ENCODE measurements at regions not wholly inside any gene's neighbourhood (a gene's known extent, or its start where the extent isn't known, plus 50 kb on each side); places are given as distances from the start of the nearest gene placed in this dataset.

DNA sequence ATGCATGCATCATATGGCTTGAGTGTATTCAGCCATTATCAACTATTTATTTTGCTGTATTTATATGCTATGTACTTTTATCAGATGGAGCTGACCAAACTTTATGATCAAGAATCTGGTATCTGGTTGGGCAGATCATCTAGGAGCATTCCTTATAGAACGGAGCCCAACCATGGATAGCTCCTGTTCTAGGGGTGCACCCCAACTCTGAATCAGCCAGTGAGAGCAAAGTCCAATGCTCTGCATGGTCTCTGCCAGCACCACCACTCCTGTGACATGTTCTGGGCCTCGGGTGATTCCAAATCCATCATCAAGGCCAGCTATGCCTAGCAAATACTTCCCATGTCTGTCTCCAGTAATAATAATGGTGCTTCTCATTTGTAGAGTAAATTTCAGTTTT is 517.5 kb downstream of the AGTPBP1 start:
- no peak overlapping the region for H3K4me3 ChIP-seq (ENCODE audit: low read depth, low read length)
- DNase-seq (ENCODE audit: low read depth) = no peak

- H3K4me3 ChIP-seq (ENCODE audit: low read depth, low read length) = no peak overlapping the region
- no peak for DNase-seq (ENCODE audit: low read depth)
These were observed 518.1 kb downstream of the AGTPBP1 start for GRCh38 chr9:85223506-85224125.

GRCh38 chr9:85216601-85217000 is 525.2 kb downstream of the AGTPBP1 start:
- no peak for DNase-seq (ENCODE audit: low read depth)
- H3K4me3 ChIP-seq (ENCODE audit: low read depth, low read length) = no peak overlapping the region

DNA sequence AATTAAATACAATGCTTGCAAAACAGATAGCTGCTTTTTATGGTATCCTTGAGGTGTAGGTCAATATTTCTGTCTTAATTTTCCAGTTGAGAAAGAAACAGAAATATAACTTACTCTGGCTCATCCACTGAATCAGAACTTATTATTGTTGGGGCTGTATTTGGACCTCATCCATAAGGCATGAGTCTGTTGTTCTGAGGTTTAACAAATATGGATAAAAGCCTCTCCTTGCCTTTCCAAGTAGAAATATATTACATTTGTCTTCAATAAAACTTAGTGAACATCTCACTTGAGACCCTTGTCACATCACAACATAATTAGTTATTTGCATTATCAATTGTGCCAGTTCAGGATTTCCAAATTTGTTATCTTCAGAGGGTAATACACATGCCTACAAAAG is 525.8 kb downstream of the AGTPBP1 start:
- no peak for DNase-seq (ENCODE audit: low read depth)
- H3K4me3 ChIP-seq (ENCODE audit: low read depth, low read length) = no peak overlapping the region

- no peak overlapping the region for H3K4me3 ChIP-seq (ENCODE audit: low read depth, low read length)
These were observed 526.3 kb downstream of the AGTPBP1 start for GRCh38 chr9:85215416-85215815.

DNA sequence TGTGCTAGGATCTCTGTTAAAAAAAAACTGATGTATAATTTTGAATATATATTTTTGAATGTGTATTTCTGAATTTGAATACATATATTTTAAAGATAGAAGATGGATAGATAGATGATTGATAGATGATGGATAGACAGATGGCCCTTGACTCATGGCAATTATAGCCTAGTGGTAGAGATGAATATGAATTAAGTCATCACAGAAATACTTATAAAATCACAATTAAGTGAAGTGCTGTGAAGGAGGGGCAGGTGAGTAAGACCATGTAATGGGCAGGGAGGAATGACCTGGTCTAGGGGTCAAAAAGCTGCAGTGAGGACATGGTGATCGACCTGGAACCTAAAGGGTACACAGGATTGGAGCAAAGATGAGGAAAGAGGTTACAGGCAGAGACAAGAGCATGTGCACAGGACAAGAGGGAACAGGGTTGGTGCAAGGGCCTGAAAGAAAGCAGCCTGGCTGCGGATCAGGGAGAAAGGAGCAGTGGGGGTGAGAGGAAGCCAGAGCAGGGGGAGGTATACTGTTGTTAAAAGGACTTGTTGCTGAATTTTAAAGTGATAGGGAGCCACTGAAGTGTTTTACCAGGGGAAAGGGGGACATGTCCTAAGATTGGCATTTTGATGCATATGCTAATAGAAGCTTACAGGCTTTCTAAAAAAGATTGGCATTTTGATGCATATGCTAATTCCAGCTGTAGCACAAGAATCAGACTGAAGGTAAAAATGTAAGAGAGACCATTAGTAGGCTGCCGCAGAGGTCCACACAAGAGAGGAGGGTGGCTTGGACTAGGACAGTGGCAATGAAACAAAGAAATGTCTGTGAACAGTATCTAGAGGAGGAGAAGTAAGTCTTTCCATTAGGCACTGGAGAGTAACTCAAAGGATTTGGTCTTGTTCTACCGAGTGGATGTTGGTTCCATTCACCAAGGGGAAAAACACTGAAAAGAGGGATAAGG is 527.8 kb downstream of the AGTPBP1 start:
- no peak overlapping the region for H3K4me3 ChIP-seq (ENCODE audit: low read depth, low read length)
- no peak for DNase-seq (ENCODE audit: low read depth)

More at GRCh38 chr9:85215416-85215815, 526.3 kb downstream of the AGTPBP1 start:
- no peak for DNase-seq (ENCODE audit: low read depth)

DNA sequence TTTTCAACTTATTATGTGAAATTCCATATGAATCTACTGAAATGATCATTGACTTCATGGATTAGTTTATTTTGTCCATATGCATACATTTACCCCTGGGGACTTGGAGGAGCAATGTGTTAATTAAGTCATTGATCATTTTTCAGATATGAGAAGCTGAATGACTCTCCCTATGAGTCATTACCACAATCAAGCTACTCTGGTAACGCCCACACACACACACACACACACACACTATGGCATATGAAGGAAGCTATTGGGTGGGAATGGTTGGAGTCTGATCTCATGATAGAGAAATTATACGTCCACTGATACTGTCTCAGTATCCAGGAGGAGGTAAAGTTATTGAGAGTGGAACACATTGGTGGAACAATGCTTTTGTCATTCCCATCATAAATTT is 528.9 kb downstream of the AGTPBP1 start:
- peak; percentile 48 for DNase-seq (ENCODE audit: low read depth)

GRCh38 chr9:85212209-85212608 is 529.5 kb downstream of the AGTPBP1 start:
- peak; percentile 12 for DNase-seq (ENCODE audit: low read depth)

More for the DNA sequence above, 528.9 kb downstream of the AGTPBP1 start:
- H3K4me3 ChIP-seq (ENCODE audit: low read depth, low read length) = no peak overlapping the region

DNA sequence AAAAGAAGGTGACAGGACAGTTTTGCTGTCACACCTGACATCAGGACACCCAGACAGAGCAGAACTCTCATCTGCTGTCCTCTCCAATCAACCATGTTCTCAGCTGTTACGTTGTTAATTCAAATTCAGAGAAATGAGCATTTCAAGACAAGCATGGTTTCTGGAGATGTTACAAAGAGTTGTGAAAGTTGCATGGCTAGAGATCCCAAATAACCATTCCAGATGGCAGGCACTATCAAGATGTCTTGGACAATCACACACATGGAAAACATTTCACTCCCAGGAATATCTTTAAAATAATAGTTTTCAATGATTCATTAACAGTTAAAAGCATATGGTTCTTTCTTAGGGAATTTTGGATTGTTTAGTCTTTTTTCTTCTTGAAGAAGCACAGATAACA is 533.1 kb downstream of the AGTPBP1 start:
- no peak overlapping the region for H3K4me3 ChIP-seq (ENCODE audit: low read depth, low read length)
- no peak for DNase-seq (ENCODE audit: low read depth)

More at GRCh38 chr9:85212209-85212608, 529.5 kb downstream of the AGTPBP1 start:
- H3K4me3 ChIP-seq (ENCODE audit: low read depth, low read length) = no peak overlapping the region

GRCh38 chr9:85204176-85204575 is 534.6 kb downstream of the NTRK2 start:
- no peak for DNase-seq (ENCODE audit: low read depth)
- no peak overlapping the region for H3K4me3 ChIP-seq (ENCODE audit: low read depth, low read length)

DNA sequence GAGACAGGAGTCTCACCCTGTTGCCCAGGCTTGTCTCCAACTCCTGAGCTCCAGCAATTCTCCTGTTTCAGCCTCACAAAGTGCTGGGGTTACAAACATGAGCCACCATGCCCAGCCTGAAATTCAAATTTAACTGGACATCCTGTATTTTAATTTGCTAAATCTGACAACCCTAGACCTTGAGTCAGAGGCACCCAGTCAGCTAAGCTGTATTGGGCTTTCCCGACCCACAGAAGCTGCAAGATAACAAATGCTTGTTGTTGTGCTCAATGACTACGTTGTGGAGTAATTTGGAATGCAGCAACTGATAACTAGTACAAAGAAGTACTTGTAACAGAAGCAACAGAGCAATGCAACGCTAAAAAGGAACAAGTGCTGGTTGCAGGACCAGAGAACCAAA is 533.1 kb downstream of the NTRK2 start:
- H3K4me3 ChIP-seq (ENCODE audit: low read depth, low read length) = no peak overlapping the region
- DNase-seq (ENCODE audit: low read depth) = no peak

DNA sequence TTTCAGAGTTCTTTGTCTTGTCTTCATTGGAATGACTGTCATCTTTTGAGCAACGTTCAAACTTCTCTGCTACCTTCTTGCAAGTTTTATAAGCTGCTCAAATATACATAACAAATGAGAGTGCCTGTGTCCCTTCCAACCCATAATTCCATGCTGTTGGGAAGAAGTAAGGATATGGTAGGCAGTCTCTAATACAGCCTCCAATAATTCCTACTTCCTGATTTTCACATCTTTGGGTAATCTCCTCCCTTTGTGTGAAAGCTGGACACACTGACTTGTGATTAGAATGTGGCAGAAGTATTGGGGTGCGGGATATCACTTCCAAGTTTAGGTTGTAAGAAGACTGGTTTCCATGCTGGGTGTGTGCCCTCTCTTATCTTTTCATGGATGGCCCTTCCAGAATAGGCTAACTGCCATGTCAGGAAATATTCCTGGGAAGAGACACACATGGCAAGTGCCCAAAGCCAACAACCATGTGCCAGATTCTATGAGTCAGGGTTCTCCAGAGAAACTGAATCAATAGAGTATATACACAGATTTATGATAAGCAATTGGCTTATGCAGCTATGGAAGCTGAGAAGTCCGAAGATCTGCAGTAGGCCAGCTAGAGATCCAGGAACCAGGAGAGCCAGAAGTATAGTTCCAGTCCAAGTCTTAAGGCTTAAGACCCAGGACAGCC is 531.3 kb downstream of the NTRK2 start:
- no peak overlapping the region for H3K4me3 ChIP-seq (ENCODE audit: low read depth, low read length)
- DNase-seq (ENCODE audit: low read depth) = no peak

- no peak overlapping the region for H3K4me3 ChIP-seq (ENCODE audit: low read depth, low read length)
- DNase-seq (ENCODE audit: low read depth) = no peak
These were observed 530.5 kb downstream of the NTRK2 start for GRCh38 chr9:85199866-85200495.

- no peak for DNase-seq (ENCODE audit: low read depth)
- H3K4me3 ChIP-seq (ENCODE audit: low read depth, low read length) = no peak overlapping the region
These were observed 523.2 kb downstream of the NTRK2 start for GRCh38 chr9:85192750-85193149.

- H3K4me3 ChIP-seq (ENCODE audit: low read depth, low read length) = no peak overlapping the region
- no peak for DNase-seq (ENCODE audit: low read depth)
These were observed 516.7 kb downstream of the NTRK2 start for GRCh38 chr9:85186218-85186585.

DNA sequence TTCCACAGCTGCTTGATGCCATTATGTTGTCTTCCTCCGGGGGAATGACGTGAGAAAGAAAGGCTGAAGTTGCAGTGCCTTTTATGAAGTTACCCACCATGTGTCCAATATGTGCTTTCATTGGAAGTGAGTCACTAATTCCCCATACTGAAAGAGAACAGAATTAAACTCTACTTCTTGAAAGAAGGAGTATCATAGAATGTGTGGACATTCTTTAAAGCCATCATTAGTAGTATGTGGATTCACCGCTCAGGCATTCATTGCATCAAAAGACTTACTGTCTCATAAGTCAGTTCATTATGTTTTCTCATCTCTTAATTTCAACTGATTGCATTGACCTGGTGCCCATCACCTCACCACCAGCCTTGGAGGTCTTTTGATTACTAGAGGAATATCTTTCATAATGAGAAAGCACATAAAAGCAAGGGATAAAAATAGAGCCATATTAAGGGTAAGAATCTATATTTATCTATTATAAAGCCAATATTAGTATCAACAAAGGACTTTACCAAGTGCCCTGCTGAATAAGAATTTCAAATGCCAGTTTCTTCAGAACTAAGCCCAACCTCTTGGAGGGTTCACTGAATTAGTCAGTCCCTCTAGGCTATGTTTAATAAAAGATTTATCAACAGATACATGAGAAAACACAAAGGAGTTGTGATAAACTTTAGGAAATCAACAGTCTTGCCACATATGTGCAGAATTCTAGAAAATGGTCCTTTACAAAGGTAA is 516.1 kb downstream of the NTRK2 start:
- DNase-seq (ENCODE audit: low read depth) = no peak

GRCh38 chr9:85182383-85182782 is 512.9 kb downstream of the NTRK2 start:
- DNase-seq (ENCODE audit: low read depth) = no peak
- H3K4me3 ChIP-seq (ENCODE audit: low read depth, low read length) = no peak overlapping the region

More for the DNA sequence above, 516.1 kb downstream of the NTRK2 start:
- no peak overlapping the region for H3K4me3 ChIP-seq (ENCODE audit: low read depth, low read length)

DNA sequence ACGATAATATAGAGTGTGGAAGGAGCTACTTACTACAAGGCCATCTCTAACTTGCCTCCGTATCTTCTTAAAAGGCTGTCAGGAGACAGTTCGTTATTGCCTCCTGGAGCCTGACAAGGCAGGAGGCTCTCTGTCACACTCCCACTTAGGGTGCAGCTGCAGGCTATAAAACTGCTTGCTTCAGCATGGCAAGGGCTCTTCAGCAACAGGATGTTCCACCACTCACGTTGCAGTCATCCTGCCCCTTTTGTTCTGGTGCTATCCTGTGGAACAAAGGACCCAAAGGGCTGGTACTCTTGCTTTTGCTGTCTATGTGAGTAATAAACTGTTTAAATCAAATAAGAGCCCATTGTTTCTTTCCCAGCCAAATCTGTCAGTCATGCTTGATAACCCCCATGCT is 508.9 kb downstream of the NTRK2 start:
- H3K4me3 ChIP-seq (ENCODE audit: low read depth, low read length) = no peak overlapping the region
- no peak for DNase-seq (ENCODE audit: low read depth)

DNA sequence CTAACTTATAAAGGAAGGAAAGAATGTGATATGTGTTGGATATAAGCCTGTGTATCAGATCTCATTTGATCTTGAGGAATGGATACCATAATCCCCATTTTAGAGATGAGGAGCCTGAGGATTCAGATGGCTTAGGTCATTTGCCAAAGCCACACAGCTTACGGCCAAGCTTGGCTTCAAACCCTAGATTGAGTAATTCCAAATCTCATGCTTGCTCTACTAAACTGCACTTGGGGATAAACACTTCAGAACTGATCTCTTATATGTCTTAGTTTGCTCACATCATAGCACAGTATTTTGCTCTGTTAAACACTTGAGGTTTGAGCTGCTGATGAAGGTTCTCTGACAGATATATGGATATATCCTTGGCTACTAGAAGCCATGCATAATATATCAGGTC is 504.4 kb downstream of the NTRK2 start:
- no peak for DNase-seq (ENCODE audit: low read depth)
- H3K4me3 ChIP-seq (ENCODE audit: low read depth, low read length) = no peak overlapping the region

Data from skeletal muscle cell (primary cell).